Transverse colon (tissue), 4 donors: ENCODE measurements at regions not wholly inside any gene's neighbourhood (a gene's known extent, or its start where the extent isn't known, plus 50 kb on each side); places are given as distances from the start of the nearest gene placed in this dataset.
"Not testable (repeated sequence)": the region's sequence is repeated elsewhere in the genome, so short reads cannot be mapped to it uniquely, and the experiment has no call there.

Source experiments
- DNase-seq: peaks from one replicate; pipeline ENCODE4 v3.0.0-alpha.2; 2019
- H3K27ac ChIP-seq, 4 donors: fragments of 200-600 bp; sonication (generic); 2 replicates each; pipeline ENCODE4 v1.5.1; 2016 to 2018; ENCODE audit warnings: inconsistent platforms in 4 of 4
- H3K27me3 ChIP-seq: fragments of 200-600 bp; sonication (generic); 2 replicates; pipeline ENCODE4 v1.5.1; 2017; ENCODE audit warnings: inconsistent platforms
- H3K36me3 ChIP-seq, 4 donors: fragments of 200-600 bp; sonication (generic); 2 replicates each; pipeline ENCODE4 v1.5.1; 2017 to 2019; ENCODE audit warnings: inconsistent platforms in 4 of 4
- H3K4me1 ChIP-seq, 4 donors: fragments of 200-600 bp; sonication (generic); 2 replicates each; pipeline ENCODE4 v1.5.1; 2017 to 2020; ENCODE audit warnings: inconsistent platforms in 4 of 4
- H3K4me3 ChIP-seq, 4 donors: fragments of 200-600 bp; sonication (generic); 1 replicate in 1 of 4; 2 replicates in 3 of 4; pipeline versions ENCODE4 v1.5.1 to v1.6.1; 2017 to 2019; ENCODE audit warnings: inconsistent platforms in 4 of 4
- H3K9me3 ChIP-seq, 2 donors: fragments of 200-600 bp; sonication (generic); 2 replicates each; pipeline ENCODE4 v1.5.1; 2017 to 2019; ENCODE audit warnings: inconsistent platforms in 2 of 2
- EP300 ChIP-seq: sonication (generic); formaldehyde crosslinking; IDR thresholded peaks from one replicate; pipeline ENCODE4 v1.6.1; 2017; ENCODE audit warnings: antibody characterized with exemption, low read depth
- POLR2A ChIP-seq: fragments of 450-650 bp; IDR thresholded peaks from one replicate; pipeline ENCODE4 v1.6.1; 2016; ENCODE audit warnings: antibody characterized with exemption, mild to moderate bottlenecking, moderate library complexity
- POLR2AphosphoS5 ChIP-seq, 3 donors: sonication (generic); formaldehyde crosslinking; IDR thresholded peaks; one replicate each; pipeline ENCODE4 v1.6.1; 2016; ENCODE audit warnings: antibody characterized with exemption in 3 of 3
- WGBS, 2 donors: methylation state at CpG; one replicate each; pipeline ENCODE4 v1.1.5; 2018; ENCODE audit warnings: low coverage in 1 of 2; 5-methylcytosine and 5-hydroxymethylcytosine counted together
- in situ Hi-C, 4 donors: fragments of 200-750 bp; cut with MboI; loops; one replicate each; pipeline versions ENCODE4 v1.15.0 to v1.15.1; 2017; ENCODE audit warnings: low sequenced_read_pairs in 3 of 4, low pct_ligation_motif_present in 1 of 4, low pct_unique_long_range_greater_than_20kb in 1 of 4
- intact Hi-C: fragments of 100-400 bp; cut with DNase I; formaldehyde crosslinking; loops from one replicate; pipeline ENCODE4 v1.15.1; 2023; ENCODE audit warnings: low total_unique reads
- TF ChIP-seq, protein P1 (sequence below), 5 experiments: fragments of 200-600 bp in 3 of 5; fragments of 450-650 bp in 2 of 5; sonication (generic) in 3 of 5; IDR thresholded peaks; 1 replicate in 2 of 5; 2 replicates in 3 of 5; pipeline ENCODE4 v1.5.1; 2016 to 2017; ENCODE audit warnings: antibody characterized with exemption in 5 of 5, inconsistent platforms in 3 of 5, mild to moderate bottlenecking in 2 of 5, moderate library complexity in 1 of 5

DNA sequence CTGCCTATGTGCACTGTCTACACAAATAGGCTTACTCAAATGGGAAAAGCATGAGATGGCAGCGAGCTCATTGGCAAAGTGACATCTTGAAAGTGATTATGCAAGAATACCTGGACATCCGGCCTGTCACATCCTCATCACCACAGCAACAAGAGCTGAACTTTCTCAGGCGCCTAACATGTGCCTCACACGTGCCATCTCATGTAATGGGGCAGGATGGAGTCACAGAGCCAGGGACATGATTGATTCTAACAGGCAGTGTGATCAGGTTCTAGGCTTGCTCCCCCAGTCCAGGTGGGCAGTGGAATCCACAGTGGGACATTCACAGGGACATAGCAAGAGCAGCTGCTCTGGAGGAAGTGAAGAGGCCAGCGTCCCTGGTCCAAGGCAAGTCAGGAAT, 192.3 kb upstream of the SSTR4 start:
- Histone ChIP-seq H3K4me3 (no peak overlapping the region), H3K36me3 (no peaks in the 10 kb centered on the region), H3K27ac (no peak overlapping the region), H3K4me1 (no peaks in the 10 kb centered on the region), H3K9me3 (no peaks in the 10 kb centered on the region), H3K27me3 (no peaks in the 10 kb centered on the region)
- intact Hi-C loops (no loop called here), in situ Hi-C loops (no loop called here)
- 83% methylated on average over 5 of the region's 5 CpGs; no CpG with 5 or more reads in 1 of the 2 donors for WGBS, 2 donors
- no peak for DNase-seq
- no peak for TF ChIP-seq POLR2AphosphoS5 (IDR thresholded peaks at IDR 0.05)
- TF ChIP-seq POLR2A: no peak
- TF ChIP-seq, protein P1, sequence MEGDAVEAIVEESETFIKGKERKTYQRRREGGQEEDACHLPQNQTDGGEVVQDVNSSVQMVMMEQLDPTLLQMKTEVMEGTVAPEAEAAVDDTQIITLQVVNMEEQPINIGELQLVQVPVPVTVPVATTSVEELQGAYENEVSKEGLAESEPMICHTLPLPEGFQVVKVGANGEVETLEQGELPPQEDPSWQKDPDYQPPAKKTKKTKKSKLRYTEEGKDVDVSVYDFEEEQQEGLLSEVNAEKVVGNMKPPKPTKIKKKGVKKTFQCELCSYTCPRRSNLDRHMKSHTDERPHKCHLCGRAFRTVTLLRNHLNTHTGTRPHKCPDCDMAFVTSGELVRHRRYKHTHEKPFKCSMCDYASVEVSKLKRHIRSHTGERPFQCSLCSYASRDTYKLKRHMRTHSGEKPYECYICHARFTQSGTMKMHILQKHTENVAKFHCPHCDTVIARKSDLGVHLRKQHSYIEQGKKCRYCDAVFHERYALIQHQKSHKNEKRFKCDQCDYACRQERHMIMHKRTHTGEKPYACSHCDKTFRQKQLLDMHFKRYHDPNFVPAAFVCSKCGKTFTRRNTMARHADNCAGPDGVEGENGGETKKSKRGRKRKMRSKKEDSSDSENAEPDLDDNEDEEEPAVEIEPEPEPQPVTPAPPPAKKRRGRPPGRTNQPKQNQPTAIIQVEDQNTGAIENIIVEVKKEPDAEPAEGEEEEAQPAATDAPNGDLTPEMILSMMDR (IDR thresholded peaks at IDR 0.05): no peak
- no peak for TF ChIP-seq EP300

DNA sequence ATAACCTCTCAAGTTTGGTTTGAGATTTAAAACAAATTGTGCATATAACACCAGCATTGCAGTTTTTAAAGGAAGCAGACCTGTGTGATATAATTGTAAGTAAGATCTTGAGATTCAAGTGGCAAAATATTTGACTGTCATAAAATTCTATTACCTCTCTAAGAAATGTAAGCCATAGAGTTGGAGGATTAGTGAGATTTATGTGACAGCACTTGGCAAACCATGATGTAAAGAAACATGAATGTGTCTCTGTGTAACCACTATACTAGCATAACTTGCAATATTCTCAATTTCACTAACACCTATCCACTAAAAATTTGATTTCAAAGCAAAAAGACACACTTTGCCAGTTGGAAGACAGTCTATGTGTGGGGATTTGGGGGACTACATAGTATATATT, 190.2 kb upstream of the SSTR4 start:
- Histone ChIP-seq H3K4me3 (no peak overlapping the region), H3K27ac (no peak overlapping the region), H3K4me1 (no peaks in the 10 kb centered on the region), H3K36me3 (no peaks in the 10 kb centered on the region), H3K9me3 (no peaks in the 10 kb centered on the region), H3K27me3 (no peaks in the 10 kb centered on the region)
- no peak for DNase-seq
- in situ Hi-C loops (no loop called here), intact Hi-C loops (no loop called here)
- TF ChIP-seq EP300: no peak
- no peak for TF ChIP-seq POLR2AphosphoS5 (IDR thresholded peaks at IDR 0.05)
- no peak for TF ChIP-seq POLR2A

DNA sequence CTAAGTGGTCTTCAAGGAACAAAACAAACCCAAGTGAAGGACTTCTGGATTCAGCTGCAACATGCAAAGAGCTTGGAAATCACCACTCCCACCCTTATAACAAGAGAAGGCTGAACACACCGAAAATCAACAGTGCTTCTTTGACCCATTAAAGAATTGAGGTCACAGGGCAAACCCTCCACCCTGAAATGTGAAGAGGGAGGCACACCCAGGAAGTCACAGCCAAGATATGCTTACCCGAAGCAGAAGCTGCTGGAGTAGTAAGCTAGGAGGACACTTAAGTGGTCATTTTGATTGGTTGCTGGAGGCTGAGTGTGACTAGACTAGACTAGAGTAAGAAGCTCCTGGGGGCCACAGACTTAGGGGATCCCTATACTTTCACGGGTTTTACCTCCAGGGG, 188.2 kb upstream of the SSTR4 start:
- Histone ChIP-seq H3K4me1 (no peaks in the 10 kb centered on the region), H3K27ac (no peak overlapping the region), H3K36me3 (no peaks in the 10 kb centered on the region), H3K9me3 (no peaks in the 10 kb centered on the region), H3K27me3 (no peaks in the 10 kb centered on the region), H3K4me3 (no peak overlapping the region)
- intact Hi-C loops (no loop called here), in situ Hi-C loops (no loop called here)
- WGBS, 2 donors: 59% methylated on average over 3 of the region's 3 CpGs; no CpG with 5 or more reads in 1 of the 2 donors
- DNase-seq: no peak
- TF ChIP-seq POLR2A (no peak), EP300 (no peak), POLR2AphosphoS5 (IDR thresholded peaks at IDR 0.05) (no peak)
- TF ChIP-seq, protein P1 (IDR thresholded peaks at IDR 0.05): no peak

DNA sequence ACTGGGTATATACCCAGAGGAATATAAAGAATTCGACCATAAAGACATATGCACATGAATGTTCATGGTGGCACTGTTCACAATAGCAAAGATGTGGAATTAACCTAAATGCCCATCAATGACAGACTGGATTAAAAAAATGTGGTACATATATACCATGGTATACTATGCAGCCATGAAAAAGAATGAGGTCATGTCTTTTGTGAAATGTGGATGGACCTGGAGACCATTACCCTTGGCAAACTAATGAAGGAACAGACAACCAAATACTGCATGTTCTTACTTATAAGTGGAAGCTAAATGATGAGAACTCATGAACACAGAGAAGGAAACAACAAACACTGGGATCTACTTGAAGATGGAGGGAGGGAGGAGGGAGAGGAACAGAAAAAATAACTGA, 186.7 kb upstream of the SSTR4 start:
- Histone ChIP-seq H3K27me3 (no peaks in the 10 kb centered on the region), H3K36me3 (no peaks in the 10 kb centered on the region), H3K4me1 (no peaks in the 10 kb centered on the region), H3K27ac (no peak overlapping the region), H3K9me3 (no peaks in the 10 kb centered on the region), H3K4me3 (no peak overlapping the region)
- 67 to 70% methylated on average over 1 of the region's 1 CpG for WGBS, 2 donors
- intact Hi-C loops: no loop called here
- no peak for DNase-seq
- TF ChIP-seq POLR2AphosphoS5 (IDR thresholded peaks at IDR 0.05) (no peak), EP300 (no peak), POLR2A (no peak)
- TF ChIP-seq, protein P1 (IDR thresholded peaks at IDR 0.05): no peak
- in situ Hi-C loops: no loop called here

DNA sequence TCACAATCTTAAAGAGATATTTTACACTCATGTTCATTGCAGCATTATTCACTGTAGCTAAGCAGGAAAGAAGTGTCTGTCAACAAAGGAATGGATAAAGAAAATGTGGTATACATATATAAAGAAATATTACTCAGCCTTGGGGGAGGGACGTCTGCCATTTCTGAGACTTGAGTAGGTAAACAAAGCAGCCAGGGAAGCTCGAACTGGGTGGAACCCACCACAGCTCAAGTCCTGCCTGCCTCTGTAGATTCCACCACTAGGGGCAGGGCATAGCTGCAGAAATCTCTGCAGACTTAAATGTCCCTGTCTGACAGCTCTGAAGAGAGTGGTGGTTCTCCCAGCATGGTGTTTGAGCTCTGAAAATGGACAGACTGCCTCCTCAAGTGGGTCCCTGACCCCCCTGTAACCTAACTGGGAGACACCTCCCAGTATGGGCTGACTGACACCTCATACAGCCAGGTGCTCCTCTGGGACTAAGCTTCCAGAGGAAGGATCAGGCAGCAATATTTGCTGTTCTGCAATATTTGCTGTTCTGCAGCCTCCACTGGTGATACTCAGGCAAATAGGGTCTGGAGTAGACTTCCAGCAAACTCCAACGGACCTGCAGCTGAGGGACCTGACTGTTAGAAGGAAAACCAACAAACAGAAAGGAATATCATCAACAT, 183.3 kb upstream of the SSTR4 start:
- H3K27ac ChIP-seq, H3K4me3 ChIP-seq, DNase-seq, H3K36me3 ChIP-seq, H3K27me3 ChIP-seq, H3K9me3 ChIP-seq, intact Hi-C loops, in situ Hi-C loops, H3K4me1 ChIP-seq: not testable (repeated sequence)
- TF ChIP-seq, protein P1 (IDR thresholded peaks at IDR 0.05): peak; percentile 24 to 50 (median 47)
- WGBS, 2 donors: 18 to 50% methylated on average over 1 to 3 of the region's 3 CpGs
